Lung (tissue), 11 donors: ENCODE measurements at regions not wholly inside any gene's neighbourhood (a gene's known extent, or its start where the extent isn't known, plus 50 kb on each side); places are given as distances from the start of the nearest gene placed in this dataset.

ENCODE experiments used
- ATAC-seq: fragments of 200-7000 bp; cut with Tn5 transposase; one replicate; pipeline ENCODE4 v1.9.1; 2020; ENCODE audit warnings: moderate number of reproducible peaks; ENCODE audit not compliant: insufficient read depth, low FRiP score
- DNase-seq, 3 donors: peaks; one replicate each; pipeline ENCODE4 v3.0.0-alpha.2; 2013 to 2017
- H3K27ac ChIP-seq, 2 donors: one replicate each; pipeline ENCODE4 v1.5.1; 2013; ENCODE audit warnings: mild to moderate bottlenecking in 2 of 2, moderate library complexity in 2 of 2, control low read depth in 1 of 2, inconsistent platforms in 1 of 2, low read depth in 1 of 2, low read length in 1 of 2
- H3K27me3 ChIP-seq, 3 donors: one replicate each; pipeline ENCODE4 v1.5.1; 2013; ENCODE audit warnings: low read length in 2 of 3; ENCODE audit not compliant: control insufficient read depth in 3 of 3, insufficient read depth in 3 of 3
- H3K36me3 ChIP-seq, 4 donors: one replicate each; pipeline ENCODE4 v1.5.1; 2013; ENCODE audit warnings: low read length in 4 of 4, mild to moderate bottlenecking in 1 of 4, moderate library complexity in 1 of 4; ENCODE audit not compliant: control insufficient read depth in 4 of 4, insufficient read depth in 4 of 4
- H3K4me1 ChIP-seq, 5 donors: one replicate each; pipeline ENCODE4 v1.5.1; 2013; ENCODE audit warnings: low read length in 5 of 5, mild to moderate bottlenecking in 2 of 5, moderate library complexity in 1 of 5; ENCODE audit not compliant: control insufficient read depth in 5 of 5, insufficient read depth in 5 of 5
- H3K4me3 ChIP-seq: one replicate; pipeline ENCODE4 v1.5.1; 2013; ENCODE audit warnings: mild to moderate bottlenecking, control low read depth, moderate library complexity
- H3K9ac ChIP-seq, 2 donors: one replicate each; pipeline ENCODE4 v1.5.1; 2013; ENCODE audit warnings: low read length in 2 of 2, control low read depth in 1 of 2; ENCODE audit not compliant: insufficient read depth in 1 of 2
- H3K9me3 ChIP-seq, 4 donors: one replicate each; pipeline ENCODE4 v1.5.1; 2013; ENCODE audit warnings: low read length in 3 of 4, mild to moderate bottlenecking in 1 of 4, moderate library complexity in 1 of 4; ENCODE audit not compliant: control insufficient read depth in 4 of 4, insufficient read depth in 3 of 4
- CTCF ChIP-seq: IDR thresholded peaks from 2 replicates; pipeline ENCODE4 v1.5.1; 2012; ENCODE audit warnings: mild to moderate bottlenecking; ENCODE audit errors: control extremely low read depth, extremely low read depth
- WGBS, 2 donors: extraction: QIAGEN DNeasy Blood & Tissue Kit; methylation state at CpG; one replicate each; pipeline ENCODE4 v1.1.7; 2013; 5-methylcytosine and 5-hydroxymethylcytosine counted together
- donor health status: control.
- donor health status: control.
- donor health status: Bipolar disorder and iron deficiency.
- donor health status: healthy.
- donor health status: DM: yes; HTN: yes; CAD: no.

GRCh38 chr1:190858140-190858539, 380.5 kb upstream of the BRINP3 start:
- no peaks in the 10 kb centered on the region for H3K36me3 ChIP-seq
- no peak for TF ChIP-seq CTCF
- no peaks in the 10 kb centered on the region for H3K4me1 ChIP-seq
- ATAC-seq: no peak
- H3K27me3 ChIP-seq: no peaks in the 10 kb centered on the region
- H3K4me3 ChIP-seq: no peak overlapping the region
- H3K9me3 ChIP-seq: peaks cover 0 to 6% (median 0%) of the 10 kb centered on the region in 4 donors
- DNase-seq: no peak
- H3K27ac ChIP-seq: no peak overlapping the region
- H3K9ac ChIP-seq: no peak overlapping the region
- 76 to 90% methylated on average over 2 of the region's 2 CpGs for WGBS, 2 donors

GRCh38 chr1:190864013-190864641, 386.5 kb upstream of the BRINP3 start:
- no peak for ATAC-seq
- H3K9ac ChIP-seq: no peak overlapping the region
- no peaks in the 10 kb centered on the region for H3K36me3 ChIP-seq
- no peak overlapping the region for H3K4me3 ChIP-seq
- H3K9me3 ChIP-seq: peaks cover 0 to 4% (median 0%) of the 10 kb centered on the region in 4 donors
- no peak for TF ChIP-seq CTCF
- no peak for DNase-seq
- no peaks in the 10 kb centered on the region for H3K4me1 ChIP-seq
- no peaks in the 10 kb centered on the region for H3K27me3 ChIP-seq
- 49 to 70% methylated on average over 3 of the region's 3 CpGs for WGBS, 2 donors
- H3K27ac ChIP-seq: no peak overlapping the region

GRCh38 chr1:190880352-190880751, 402.7 kb upstream of the BRINP3 start:
- ATAC-seq (no peak), DNase-seq (no peak)
- no peaks in the 10 kb centered on the region for H3K9me3 ChIP-seq
- no peak overlapping the region for H3K4me3 ChIP-seq
- no peaks in the 10 kb centered on the region for H3K4me1 ChIP-seq
- 61 to 75% methylated on average over 3 of the region's 3 CpGs for WGBS, 2 donors
- no peaks in the 10 kb centered on the region for H3K27me3 ChIP-seq
- no peaks in the 10 kb centered on the region for H3K36me3 ChIP-seq
- no peak overlapping the region for H3K9ac ChIP-seq
- H3K27ac ChIP-seq: no peak overlapping the region
- no peak for TF ChIP-seq CTCF

- no peak for TF ChIP-seq CTCF
- H3K27ac ChIP-seq: no peak overlapping the region
- ATAC-seq (no peak), DNase-seq (no peak)
- no peak overlapping the region for H3K4me3 ChIP-seq
- 68 to 80% methylated on average over 3 of the region's 3 CpGs for WGBS, 2 donors
- no peaks in the 10 kb centered on the region for H3K27me3 ChIP-seq
- no peaks in the 10 kb centered on the region for H3K4me1 ChIP-seq
- no peak overlapping the region for H3K9ac ChIP-seq
- no peaks in the 10 kb centered on the region for H3K9me3 ChIP-seq
- no peaks in the 10 kb centered on the region for H3K36me3 ChIP-seq
Observed at GRCh38 chr1:190881064-190881463, 403.4 kb upstream of the BRINP3 start.
